MM.1S (cell line): ENCODE measurements at regions not wholly inside any gene's neighbourhood (a gene's known extent, or its start where the extent isn't known, plus 50 kb on each side); places are given as distances from the start of the nearest gene placed in this dataset.

Source experiments
- CTCF ChIP-seq: fragments of 300-600 bp; sonication (generic); IDR thresholded peaks from 2 replicates; pipeline ENCODE4 v1.5.1; 2016; ENCODE audit warnings: antibody characterized with exemption, low read length, mixed read lengths
- EZH2 ChIP-seq: fragments of 300-600 bp; sonication (generic); optimal IDR thresholded peaks from 2 replicates; pipeline ENCODE3; 2017; ENCODE audit warnings: low read depth, mild to moderate bottlenecking, antibody characterized with exemption, low read length, mixed read lengths
- EZH2phosphoT487 ChIP-seq: fragments of 300-600 bp; sonication (generic); IDR thresholded peaks from 2 replicates; pipeline ENCODE4 v1.6.1; 2018; ENCODE audit warnings: antibody characterized with exemption, low read length

GRCh38 chr1:30381671-30382365 is 341.6 kb downstream of the MATN1 start:
- no peak for TF ChIP-seq CTCF
- no peak for TF ChIP-seq EZH2
- no peak for TF ChIP-seq EZH2phosphoT487
